HepG2 (cell line): ENCODE measurements at regions not wholly inside any gene's neighbourhood (a gene's known extent, or its start where the extent isn't known, plus 50 kb on each side); places are given as distances from the start of the nearest gene placed in this dataset.

Experiments used
- GPBP1L1 ChIP-seq: sonication (generic); formaldehyde crosslinking; IDR thresholded peaks from 2 replicates; pipeline ENCODE4 v1.5.0; 2020; ENCODE audit warnings: mild to moderate bottlenecking, missing genetic modification reagents
- HNRNPK ChIP-seq: fragments of 200-400 bp; formaldehyde crosslinking; IDR thresholded peaks from 2 replicates; pipeline ENCODE4 v1.6.1; 2018; ENCODE audit warnings: low read length, low read depth, moderate library complexity, mild to moderate bottlenecking; ENCODE audit not compliant: poor library complexity, severe bottlenecking
- KLF6 ChIP-seq: IDR thresholded peaks from 2 replicates; pipeline ENCODE4 v1.8.0; 2016; ENCODE audit warnings: missing biosample characterization, missing genetic modification reagents
- KMT2B ChIP-seq: IDR thresholded peaks from 2 replicates; pipeline ENCODE4 v1.6.1; 2016; ENCODE audit warnings: missing genetic modification reagents, missing compliant biosample characterization
- ZKSCAN5 ChIP-seq: sonication (generic); formaldehyde crosslinking; IDR thresholded peaks from 2 replicates; pipeline ENCODE4 v1.5.1; 2020; ENCODE audit warnings: mild to moderate bottlenecking, missing genetic modification reagents
- ZNF282 ChIP-seq: fragments of 450-650 bp; IDR thresholded peaks from 2 replicates; pipeline ENCODE4 v1.6.1; 2018; ENCODE audit not compliant: partially characterized antibody
- ZNF460 ChIP-seq: sonication (generic); formaldehyde crosslinking; IDR thresholded peaks from 2 replicates; pipeline ENCODE4 v1.5.1; 2020; ENCODE audit warnings: missing genetic modification reagents, mild to moderate bottlenecking, borderline replicate concordance
- ZNF547 ChIP-seq: sonication (generic); formaldehyde crosslinking; IDR thresholded peaks from 2 replicates; pipeline ENCODE4 v1.5.1; 2020; ENCODE audit warnings: mild to moderate bottlenecking, missing genetic modification reagents
- ZNF552 ChIP-seq: sonication (generic); formaldehyde crosslinking; IDR thresholded peaks from 2 replicates; pipeline ENCODE4 v1.9.0; 2022; ENCODE audit warnings: missing genetic modification reagents, mild to moderate bottlenecking, borderline replicate concordance
- ZNF678 ChIP-seq: sonication (generic); formaldehyde crosslinking; IDR thresholded peaks from 2 replicates; pipeline ENCODE4 v1.4.0; 2020; ENCODE audit warnings: mild to moderate bottlenecking, missing genetic modification reagents
- ZNF768 ChIP-seq: sonication (generic); formaldehyde crosslinking; IDR thresholded peaks from 2 replicates; pipeline ENCODE4 v1.4.0; 2020; ENCODE audit warnings: missing genetic modification reagents
- ZSCAN30 ChIP-seq: sonication (generic); formaldehyde crosslinking; IDR thresholded peaks from 2 replicates; pipeline ENCODE4 v1.5.0; 2020; ENCODE audit warnings: mild to moderate bottlenecking, missing genetic modification reagents
- TF ChIP-seq, protein P1 (sequence below): sonication (generic); formaldehyde crosslinking; IDR thresholded peaks from 2 replicates; pipeline ENCODE4 v1.4.0; 2020; ENCODE audit warnings: missing genetic modification reagents
- TF ChIP-seq, protein P2 (sequence below): sonication (generic); formaldehyde crosslinking; conservative IDR thresholded peaks from 2 replicates; pipeline ENCODE4 v1.4.0; 2020; ENCODE audit warnings: mild to moderate bottlenecking, missing genetic modification reagents, moderate library complexity
- TF ChIP-seq, protein P3 (sequence below): sonication (generic); formaldehyde crosslinking; IDR thresholded peaks from 2 replicates; pipeline ENCODE4 v1.4.0; 2020; ENCODE audit warnings: low read depth, missing genetic modification reagents

GRCh38 chr6:188821-189655, 103.2 kb upstream of the DUSP22 start (continued):
- TF ChIP-seq, protein P1, sequence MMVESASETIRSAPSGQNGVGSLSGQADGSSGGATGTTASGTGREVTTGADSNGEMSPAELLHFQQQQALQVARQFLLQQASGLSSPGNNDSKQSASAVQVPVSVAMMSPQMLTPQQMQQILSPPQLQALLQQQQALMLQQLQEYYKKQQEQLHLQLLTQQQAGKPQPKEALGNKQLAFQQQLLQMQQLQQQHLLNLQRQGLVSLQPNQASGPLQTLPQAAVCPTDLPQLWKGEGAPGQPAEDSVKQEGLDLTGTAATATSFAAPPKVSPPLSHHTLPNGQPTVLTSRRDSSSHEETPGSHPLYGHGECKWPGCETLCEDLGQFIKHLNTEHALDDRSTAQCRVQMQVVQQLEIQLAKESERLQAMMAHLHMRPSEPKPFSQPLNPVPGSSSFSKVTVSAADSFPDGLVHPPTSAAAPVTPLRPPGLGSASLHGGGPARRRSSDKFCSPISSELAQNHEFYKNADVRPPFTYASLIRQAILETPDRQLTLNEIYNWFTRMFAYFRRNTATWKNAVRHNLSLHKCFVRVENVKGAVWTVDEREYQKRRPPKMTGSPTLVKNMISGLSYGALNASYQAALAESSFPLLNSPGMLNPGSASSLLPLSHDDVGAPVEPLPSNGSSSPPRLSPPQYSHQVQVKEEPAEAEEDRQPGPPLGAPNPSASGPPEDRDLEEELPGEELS (CRISPR knock-in tag) = peak; percentile 48
- TF ChIP-seq KMT2B (no peak), ZNF552 (CRISPR knock-in tag) (no peak), HNRNPK (no peak), ZNF282 (no peak), ZNF460 (CRISPR knock-in tag) (no peak), ZSCAN30 (CRISPR knock-in tag) (no peak), ZNF547 (no peak), GPBP1L1 (CRISPR knock-in tag) (no peak), ZKSCAN5 (CRISPR knock-in tag) (no peak), KLF6 (CRISPR knock-in tag) (peak; percentile 58; the same call in 1 of the 2 replicates), ZNF768 (no peak), ZNF678 (no peak)
- TF ChIP-seq, protein P2, sequence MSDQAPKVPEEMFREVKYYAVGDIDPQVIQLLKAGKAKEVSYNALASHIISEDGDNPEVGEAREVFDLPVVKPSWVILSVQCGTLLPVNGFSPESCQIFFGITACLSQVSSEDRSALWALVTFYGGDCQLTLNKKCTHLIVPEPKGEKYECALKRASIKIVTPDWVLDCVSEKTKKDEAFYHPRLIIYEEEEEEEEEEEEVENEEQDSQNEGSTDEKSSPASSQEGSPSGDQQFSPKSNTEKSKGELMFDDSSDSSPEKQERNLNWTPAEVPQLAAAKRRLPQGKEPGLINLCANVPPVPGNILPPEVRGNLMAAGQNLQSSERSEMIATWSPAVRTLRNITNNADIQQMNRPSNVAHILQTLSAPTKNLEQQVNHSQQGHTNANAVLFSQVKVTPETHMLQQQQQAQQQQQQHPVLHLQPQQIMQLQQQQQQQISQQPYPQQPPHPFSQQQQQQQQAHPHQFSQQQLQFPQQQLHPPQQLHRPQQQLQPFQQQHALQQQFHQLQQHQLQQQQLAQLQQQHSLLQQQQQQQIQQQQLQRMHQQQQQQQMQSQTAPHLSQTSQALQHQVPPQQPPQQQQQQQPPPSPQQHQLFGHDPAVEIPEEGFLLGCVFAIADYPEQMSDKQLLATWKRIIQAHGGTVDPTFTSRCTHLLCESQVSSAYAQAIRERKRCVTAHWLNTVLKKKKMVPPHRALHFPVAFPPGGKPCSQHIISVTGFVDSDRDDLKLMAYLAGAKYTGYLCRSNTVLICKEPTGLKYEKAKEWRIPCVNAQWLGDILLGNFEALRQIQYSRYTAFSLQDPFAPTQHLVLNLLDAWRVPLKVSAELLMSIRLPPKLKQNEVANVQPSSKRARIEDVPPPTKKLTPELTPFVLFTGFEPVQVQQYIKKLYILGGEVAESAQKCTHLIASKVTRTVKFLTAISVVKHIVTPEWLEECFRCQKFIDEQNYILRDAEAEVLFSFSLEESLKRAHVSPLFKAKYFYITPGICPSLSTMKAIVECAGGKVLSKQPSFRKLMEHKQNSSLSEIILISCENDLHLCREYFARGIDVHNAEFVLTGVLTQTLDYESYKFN = no peak
- TF ChIP-seq, protein P3, sequence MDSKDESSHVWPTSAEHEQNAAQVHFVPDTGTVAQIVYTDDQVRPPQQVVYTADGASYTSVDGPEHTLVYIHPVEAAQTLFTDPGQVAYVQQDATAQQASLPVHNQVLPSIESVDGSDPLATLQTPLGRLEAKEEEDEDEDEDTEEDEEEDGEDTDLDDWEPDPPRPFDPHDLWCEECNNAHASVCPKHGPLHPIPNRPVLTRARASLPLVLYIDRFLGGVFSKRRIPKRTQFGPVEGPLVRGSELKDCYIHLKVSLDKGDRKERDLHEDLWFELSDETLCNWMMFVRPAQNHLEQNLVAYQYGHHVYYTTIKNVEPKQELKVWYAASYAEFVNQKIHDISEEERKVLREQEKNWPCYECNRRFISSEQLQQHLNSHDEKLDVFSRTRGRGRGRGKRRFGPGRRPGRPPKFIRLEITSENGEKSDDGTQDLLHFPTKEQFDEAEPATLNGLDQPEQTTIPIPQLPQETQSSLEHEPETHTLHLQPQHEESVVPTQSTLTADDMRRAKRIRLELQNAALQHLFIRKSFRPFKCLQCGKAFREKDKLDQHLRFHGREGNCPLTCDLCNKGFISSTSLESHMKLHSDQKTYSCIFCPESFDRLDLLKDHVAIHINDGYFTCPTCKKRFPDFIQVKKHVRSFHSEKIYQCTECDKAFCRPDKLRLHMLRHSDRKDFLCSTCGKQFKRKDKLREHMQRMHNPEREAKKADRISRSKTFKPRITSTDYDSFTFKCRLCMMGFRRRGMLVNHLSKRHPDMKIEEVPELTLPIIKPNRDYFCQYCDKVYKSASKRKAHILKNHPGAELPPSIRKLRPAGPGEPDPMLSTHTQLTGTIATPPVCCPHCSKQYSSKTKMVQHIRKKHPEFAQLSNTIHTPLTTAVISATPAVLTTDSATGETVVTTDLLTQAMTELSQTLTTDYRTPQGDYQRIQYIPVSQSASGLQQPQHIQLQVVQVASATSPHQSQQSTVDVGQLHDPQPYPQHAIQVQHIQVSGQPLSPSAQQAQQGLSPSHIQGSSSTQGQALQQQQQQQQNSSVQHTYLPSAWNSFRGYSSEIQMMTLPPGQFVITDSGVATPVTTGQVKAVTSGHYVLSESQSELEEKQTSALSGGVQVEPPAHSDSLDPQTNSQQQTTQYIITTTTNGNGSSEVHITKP (CRISPR knock-in tag) = peak; percentile 85
